GM13977 (cell line): ENCODE measurements at regions not wholly inside any gene's neighbourhood (a gene's known extent, or its start where the extent isn't known, plus 50 kb on each side); places are given as distances from the start of the nearest gene placed in this dataset.

Source experiments
- DNase-seq: peaks from one replicate; pipeline ENCODE4 v3.0.0; 2012; ENCODE audit warnings: low spot score
- in situ Hi-C: fragments of 300-500 bp; cut with MboI; formaldehyde crosslinking; loops from one replicate; pipeline ENCODE4 v1.12.0; 2022; ENCODE audit warnings: low sequenced_read_pairs, low pct_unique_long_range_greater_than_20kb, mixed read lengths, inconsistent platforms; ENCODE audit not compliant: unreplicated experiment
- TF ChIP-seq, protein P1 (sequence below): IDR thresholded peaks from 2 replicates; pipeline ENCODE4 v1.5.1; 2012; ENCODE audit warnings: mild to moderate bottlenecking, control low read depth; ENCODE audit not compliant: insufficient read depth; ENCODE audit errors: extremely low read depth, missing control alignments

- TF ChIP-seq, protein P1, sequence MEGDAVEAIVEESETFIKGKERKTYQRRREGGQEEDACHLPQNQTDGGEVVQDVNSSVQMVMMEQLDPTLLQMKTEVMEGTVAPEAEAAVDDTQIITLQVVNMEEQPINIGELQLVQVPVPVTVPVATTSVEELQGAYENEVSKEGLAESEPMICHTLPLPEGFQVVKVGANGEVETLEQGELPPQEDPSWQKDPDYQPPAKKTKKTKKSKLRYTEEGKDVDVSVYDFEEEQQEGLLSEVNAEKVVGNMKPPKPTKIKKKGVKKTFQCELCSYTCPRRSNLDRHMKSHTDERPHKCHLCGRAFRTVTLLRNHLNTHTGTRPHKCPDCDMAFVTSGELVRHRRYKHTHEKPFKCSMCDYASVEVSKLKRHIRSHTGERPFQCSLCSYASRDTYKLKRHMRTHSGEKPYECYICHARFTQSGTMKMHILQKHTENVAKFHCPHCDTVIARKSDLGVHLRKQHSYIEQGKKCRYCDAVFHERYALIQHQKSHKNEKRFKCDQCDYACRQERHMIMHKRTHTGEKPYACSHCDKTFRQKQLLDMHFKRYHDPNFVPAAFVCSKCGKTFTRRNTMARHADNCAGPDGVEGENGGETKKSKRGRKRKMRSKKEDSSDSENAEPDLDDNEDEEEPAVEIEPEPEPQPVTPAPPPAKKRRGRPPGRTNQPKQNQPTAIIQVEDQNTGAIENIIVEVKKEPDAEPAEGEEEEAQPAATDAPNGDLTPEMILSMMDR = no peak
- in situ Hi-C loops = no loop called here
- no peak for DNase-seq
Measured at GRCh38 chr3:40843208-40843624, 318.5 kb downstream of the ZNF621 start.

- TF ChIP-seq, protein P1 = no peak
- no peak for DNase-seq
- in situ Hi-C loops = no loop called here
Measured at GRCh38 chr3:40843851-40844548, 319.2 kb downstream of the ZNF621 start.

GRCh38 chr3:40844896-40845295, 320.1 kb downstream of the ZNF621 start:
- in situ Hi-C loops = no loop called here
- TF ChIP-seq, protein P1 = no peak
- DNase-seq = no peak

DNA sequence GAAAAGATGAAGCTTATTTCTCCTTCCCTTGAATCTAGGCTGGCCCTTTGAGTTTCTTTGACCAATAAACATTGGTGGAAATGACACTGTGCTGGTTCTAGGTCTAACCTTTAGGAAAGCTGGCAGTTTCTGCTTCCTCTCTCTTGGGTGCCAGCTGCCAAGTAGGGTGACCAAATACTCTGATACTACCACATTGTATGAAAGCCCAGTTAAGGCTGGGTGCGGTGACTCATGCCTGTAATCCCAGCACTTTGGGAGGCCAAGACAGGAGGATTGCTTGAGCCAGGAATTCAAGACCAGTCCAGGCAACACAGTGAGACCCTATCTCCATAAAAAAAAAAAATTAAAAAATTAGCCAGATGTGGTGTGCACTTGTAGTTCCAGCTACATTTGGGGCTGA, 320.7 kb downstream of the ZNF621 start:
- in situ Hi-C loops = no loop called here
- no peak for DNase-seq
- TF ChIP-seq, protein P1 = no peak

- in situ Hi-C loops = no loop called here
- TF ChIP-seq, protein P1 = no peak
- DNase-seq = no peak
Measured at GRCh38 chr3:40845916-40846315, 321.2 kb downstream of the ZNF621 start.

DNA sequence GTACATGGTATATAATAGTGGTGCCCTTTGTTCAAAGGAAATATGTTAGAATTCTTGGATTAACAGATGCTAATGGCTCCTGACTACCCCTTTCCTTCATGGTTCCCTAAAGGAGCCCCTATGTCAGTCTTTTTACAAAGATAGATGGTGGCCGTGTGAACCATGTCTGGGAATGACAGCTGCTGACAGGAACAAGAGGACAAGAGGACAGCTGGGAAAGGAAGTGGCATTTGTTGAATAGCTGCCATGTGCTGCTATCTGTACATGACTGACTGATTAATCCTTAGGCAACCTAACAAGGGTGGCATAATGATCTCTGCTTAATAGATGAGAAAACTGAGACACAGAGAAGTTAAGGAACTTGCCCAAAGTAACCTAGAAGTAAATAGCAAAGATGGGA, 321.7 kb downstream of the ZNF621 start:
- in situ Hi-C loops = no loop called here
- TF ChIP-seq, protein P1 = no peak

More for the DNA sequence above, 321.7 kb downstream of the ZNF621 start:
- no peak for DNase-seq
